NCI-H748 treated with DMSO at 0.1 percent for 48 hours (cell line): ENCODE measurements at regions not wholly inside any gene's neighbourhood (a gene's known extent, or its start where the extent isn't known, plus 50 kb on each side); places are given as distances from the start of the nearest gene placed in this dataset.

Experiments
- DNase-seq: peaks from one replicate; lab custom pipeline; 2025; lab: John Stamatoyannopoulos, UW

DNA sequence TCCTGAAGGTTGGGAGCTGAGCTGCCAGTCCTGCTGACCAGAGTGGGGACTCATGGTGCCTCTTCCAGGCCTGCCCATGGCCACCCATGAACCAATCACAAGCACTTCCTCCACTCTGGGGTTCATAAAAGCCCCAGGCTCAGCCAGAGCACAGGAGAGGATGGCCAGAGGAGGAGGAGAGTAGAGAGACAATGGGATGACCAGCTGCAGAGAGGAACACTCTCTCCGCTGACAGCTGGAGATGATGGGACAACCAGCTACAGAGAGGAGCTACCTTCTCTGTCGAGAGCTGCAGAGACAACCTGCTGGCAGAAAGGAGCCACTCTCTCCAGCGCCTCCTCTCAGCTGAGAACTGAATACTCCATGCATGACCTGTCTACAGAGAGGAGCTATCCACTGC, 886.1 kb downstream of the BCL11B start:
- no peak for DNase-seq

DNA sequence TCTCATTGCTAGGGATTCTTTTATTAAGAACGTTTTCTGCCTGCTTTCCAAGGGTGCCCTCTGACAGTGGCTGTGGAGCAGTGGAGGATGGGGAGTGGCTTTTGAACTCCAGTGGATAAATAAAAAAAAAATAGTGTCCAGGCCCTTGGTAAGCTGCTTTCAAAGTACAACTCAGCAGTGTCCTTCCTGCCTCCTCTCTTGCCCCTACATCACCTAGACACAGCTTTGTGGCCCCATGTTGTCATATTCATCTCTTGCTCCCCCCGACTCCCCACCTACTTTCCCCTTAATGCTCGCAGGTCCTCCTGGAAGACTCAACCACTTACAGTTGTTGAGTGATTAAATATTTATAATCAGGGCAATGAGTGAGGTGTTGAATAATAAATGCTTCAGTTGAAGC, 880.9 kb downstream of the BCL11B start:
- no peak for DNase-seq

DNA sequence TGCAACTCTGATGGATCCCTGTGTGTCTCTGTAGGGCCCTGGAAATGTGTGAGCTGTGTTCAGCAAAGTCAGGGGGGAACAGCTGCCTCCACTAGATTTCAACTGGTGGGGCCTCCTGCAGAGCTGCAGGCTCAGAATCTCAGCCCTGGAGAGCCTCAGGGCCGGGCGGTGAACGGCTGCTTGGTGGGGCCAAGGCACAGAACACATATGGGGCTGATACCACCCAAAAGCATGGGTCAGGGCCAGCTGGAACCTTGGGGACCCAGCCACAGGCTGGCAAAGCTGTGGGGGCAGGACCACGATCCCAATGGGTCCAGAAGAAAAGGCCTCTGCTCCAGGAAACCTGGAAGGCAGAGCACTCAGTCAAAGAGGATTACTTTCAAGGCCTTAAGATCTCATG, 878.5 kb downstream of the BCL11B start:
- no peak for DNase-seq

DNA sequence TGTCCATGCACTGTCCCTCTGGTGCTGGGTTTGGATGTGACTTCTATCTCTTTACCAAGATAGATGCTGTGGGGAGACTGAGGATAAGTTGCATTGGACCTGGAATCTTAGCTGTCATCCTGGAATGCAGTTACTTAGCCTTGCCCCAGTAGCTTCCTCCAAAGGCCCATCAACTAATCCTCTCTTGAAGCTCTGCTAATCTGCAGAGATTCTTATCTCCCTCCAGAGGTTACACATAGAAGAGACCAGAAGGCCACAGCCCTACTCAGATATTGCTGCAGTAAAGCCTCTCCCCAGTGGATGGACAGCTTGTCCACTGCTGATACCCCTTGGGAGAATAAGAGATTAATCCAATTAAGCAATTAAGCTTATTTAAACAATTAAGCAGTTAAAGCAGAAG, 867.2 kb downstream of the BCL11B start:
- DNase-seq, result no peak

DNA sequence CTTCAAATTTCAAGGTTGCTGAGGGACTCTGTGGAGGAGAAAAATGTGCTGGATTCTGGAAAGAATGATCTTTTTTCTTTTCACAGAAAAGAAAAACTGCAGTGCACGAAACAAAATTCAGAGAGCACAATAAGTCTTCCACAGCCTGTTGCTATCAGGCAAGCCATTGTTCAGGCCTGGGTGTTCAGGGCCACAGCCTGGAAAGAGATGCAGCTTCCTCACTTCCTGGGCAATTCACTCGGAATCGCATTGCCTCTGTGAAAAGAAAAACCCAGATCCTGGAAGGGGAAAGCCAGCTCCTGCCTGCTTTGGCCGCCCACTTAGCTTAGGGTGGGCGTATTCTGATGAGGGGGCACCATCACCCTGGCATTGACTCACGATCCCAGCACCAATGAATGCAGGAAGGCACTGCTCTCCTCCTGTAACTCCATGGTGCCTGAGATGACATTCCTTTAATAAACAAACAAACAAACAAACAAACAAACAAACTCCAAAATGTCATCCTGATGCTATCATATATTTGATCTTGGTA, 863.9 kb downstream of the BCL11B start:
- no peak for DNase-seq

DNA sequence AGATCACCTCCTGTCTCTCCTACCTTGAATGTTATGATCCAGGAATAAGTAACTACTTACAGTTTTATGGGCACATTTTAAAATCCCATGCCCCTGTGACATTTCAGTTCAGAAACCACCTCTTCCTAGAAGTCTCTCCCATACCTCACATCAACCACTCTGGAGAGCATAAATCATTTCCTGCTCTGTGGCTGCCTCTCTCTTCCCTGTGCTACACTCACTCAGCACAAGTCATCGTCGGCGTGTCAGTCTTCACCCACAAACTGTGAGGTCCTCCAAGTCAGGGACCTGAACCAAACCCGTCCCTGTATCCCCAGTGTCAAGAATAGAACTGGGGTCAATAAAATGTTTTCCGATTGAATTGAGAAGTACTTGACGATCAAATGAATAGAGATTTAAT, 863.3 kb downstream of the BCL11B start:
- DNase-seq, result no peak

DNA sequence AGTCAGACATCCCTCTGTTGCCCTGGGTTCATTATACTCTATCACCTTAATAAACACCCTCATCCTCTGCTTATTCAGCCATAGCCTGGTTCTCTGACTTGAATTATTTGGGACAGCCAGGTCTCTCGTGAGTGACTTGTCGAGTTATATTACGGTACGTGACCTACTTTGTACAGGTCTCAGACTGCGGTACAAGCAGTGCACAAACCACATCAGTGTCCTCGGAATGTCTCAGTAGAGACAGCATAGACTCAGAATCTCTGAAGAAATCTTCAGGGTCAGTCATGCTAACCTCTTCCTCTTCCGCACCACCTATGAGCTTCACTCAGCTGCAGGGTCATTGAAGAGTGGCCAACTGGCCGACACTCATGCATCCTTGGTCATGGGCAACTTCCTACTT, 860.8 kb downstream of the BCL11B start:
- no peak for DNase-seq

DNA sequence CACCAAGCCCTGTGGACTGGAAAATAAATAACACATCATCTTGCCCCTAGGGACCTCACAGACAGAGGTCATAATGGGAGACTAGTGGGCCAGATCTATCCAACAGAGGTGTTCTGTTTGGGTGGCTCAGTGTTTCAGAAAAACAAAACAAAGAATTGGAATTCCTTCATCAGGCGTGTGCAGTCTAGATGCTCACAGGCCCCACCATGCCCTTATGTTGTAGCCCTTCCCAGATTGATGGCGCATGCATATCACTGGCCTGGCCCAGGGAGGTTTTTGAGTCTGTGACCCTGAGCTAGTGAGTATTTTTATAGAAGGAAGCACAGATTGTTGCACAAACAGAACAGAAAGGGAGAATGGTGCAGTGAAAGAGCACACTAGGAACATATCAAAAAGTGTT, 859.6 kb downstream of the BCL11B start:
- no peak for DNase-seq

DNA sequence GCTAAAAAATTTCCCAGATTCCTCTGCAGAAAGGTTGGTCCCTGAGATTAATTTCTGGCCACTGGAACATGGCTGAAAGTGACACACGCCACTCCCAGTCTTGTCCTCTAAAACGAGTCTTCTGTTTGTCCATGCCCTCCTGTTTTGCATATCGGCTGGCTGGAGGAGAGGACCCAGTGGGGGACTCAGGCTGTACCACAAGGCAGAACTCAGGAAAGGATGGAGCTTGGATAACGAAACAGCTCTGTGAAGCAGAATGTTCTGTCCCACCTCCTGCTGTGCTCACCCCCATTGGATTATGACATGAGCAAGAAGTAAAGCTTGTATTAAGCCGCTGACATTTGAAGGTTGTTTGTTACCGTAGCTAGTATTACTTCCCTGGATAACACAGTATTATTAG, 856.2 kb downstream of the BCL11B start:
- DNase-seq, result no peak

DNA sequence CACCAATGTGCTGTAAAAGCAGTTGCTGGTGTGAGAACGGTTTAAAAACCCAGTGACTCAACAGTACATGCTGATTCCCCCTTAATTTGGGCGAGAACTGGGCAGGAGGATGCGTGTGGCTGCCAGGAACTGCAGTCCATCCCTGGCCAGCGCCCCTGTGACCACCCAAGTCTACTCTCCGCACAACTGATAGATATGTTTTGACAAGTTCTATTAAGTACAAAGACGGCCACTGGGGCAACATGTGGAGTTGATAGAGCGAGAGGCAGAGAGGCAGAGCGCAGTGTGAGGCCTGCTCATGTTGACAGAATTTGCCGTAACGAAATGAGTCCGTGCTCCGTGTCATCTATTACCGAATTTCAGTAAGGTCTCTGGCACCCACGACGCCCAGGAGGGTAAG, 855.0 kb downstream of the BCL11B start:
- DNase-seq, result no peak

DNA sequence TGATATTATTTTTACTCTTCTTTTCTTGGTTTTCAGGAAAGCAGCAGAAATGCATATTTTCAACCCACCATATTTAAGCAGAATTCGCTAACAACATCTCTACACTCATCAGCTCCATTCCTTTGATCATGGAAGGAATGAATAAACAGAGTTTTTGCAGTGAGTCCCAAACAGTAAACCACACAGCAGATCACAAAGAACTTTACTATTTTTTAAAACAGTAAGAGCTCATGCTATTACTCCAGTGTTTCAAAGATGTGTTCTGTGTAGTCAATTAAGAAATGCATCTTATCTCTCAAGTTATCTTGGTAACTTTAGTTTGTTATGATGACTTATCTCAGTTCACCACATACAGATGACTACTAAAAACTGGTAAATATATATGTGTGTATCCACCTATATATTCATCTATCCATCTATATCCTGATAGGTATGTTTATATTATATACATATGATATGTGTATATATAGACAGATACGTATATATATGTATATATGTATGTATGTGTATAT, 843.5 kb downstream of the BCL11B start:
- DNase-seq, result no peak

DNA sequence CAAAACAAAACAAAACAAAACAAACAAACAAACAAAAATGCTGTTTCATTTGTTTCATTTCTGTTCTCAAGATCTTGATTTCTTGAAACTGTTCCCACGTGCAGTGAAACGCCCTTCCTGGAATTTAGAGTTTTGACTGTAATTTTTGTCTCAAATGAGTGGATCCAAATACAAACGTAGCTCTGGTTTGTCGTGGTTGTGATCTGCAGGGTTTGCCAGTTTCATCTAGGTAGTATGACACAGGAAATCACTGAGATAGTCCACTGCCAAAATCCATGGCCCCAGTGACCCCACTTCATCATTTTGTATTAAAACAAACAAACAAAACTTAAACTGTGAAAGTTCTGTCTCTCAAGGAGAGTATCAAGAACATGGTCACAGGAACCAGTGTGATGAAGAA, 838.6 kb downstream of the BCL11B start:
- no peak for DNase-seq

DNA sequence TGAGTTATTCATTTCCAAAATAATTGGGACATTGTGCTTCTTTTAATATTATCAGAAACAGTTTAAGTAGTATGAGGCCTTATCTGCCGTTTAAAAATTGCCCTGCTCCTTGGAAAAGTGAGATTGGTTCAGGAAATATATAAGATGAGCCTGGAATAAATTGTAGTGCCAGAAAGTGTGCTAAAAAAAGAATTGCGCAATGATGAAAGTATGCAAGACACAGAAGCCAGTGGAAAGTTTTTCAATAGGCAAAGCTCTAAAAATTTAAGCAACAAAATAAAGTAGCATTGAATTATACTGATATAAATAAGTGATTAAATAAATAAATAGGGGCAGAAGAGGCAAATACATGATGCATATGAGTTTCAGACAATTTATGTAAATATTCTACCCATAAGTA, 834.9 kb downstream of the BCL11B start:
- DNase-seq, result no peak

DNA sequence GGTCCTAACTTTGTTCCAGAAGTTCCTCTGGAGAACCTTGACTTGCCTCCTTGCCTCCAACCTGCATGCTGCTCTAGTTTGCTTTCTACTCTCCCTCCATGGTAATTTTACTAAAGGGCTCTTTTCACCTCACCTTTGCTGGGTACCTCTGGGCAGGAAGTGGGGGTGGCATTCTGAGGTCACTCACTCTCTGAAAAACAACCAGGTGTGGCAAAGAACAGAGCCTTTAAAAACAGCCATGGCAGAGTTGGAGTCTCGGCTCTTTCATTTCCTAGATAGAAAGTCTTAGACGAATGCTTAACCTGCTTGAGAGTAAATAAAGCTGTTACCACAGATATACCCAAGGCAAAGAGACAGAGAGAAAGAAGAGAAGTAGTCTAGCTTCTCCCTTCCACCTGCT, 827.9 kb downstream of the BCL11B start:
- DNase-seq, result no peak

DNA sequence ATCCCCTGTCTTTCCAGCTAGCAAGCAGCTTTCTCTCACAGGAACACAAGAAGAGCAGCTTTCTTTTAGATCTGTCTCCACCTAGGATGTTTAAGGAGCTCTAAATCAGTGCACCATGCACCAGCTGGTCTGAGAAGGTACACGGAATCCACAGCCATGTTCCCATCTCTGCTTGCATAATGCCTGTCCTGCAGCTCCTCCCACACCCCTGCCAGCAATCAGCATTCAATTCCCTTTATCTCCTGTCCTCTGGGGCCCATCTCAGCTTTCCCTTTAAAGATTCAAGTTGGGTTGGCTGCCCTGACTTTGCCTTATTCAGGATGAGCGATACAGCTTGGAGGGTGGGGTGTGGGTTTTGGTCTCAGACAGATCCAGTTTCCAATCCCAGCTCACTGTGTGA, 826.3 kb downstream of the BCL11B start:
- no peak for DNase-seq

DNA sequence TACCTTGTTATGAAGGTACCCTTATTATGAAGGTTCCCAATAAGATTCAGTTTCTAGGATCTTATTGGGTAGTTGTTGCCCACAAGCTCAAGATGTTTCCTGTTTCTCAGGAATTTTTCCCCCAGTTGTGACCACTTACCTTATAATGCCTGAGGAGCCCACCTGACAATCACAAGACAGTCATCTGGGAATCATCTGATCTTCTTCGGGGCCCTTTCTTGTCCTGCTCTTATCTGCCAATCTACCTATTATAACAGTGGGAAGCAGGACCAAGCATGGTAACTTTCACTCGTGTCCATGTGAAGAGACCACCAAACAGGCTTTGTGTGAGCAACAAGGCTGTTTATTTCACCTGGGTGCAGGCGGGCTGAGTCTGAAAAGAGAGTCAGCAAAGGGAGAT, 825.5 kb downstream of the BCL11B start:
- DNase-seq, result no peak

DNA sequence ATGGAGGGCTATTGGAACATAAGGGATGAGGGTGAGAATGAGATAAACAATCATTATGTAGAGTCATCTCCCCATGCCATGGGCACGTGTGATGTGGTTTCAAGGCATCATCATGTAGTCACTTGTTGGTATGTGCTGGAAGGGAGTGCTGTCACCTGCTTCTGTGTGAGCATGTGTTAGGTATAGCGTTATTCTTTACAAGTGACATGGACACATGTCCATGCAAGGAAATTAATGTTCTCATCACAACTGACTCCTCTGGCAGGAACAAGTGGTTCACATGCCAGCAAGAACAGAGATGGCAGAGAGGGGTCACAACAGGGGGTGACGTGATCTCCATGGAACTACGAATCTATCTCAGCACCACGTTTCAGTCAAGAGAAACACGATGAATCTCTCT, 815.8 kb downstream of the BCL11B start:
- no peak for DNase-seq

DNA sequence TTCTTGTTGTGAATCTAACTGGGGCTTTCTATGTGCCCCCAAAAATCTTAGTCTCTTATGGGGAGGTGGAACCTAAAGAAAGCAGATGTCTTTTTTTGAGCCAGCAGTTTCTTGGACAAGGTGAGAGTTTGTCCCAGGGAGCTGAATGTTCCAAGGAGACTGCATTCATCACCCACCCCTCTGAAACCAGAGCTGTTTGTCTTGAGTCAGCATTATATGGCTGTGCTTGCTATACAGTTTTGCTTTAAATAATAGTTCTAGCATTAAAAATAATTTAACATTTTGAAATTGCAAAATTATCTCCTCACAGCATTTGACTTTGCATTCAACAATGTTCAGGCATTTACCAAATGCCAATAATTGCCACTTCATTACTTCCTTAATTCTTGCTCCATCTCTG, 813.3 kb downstream of the BCL11B start:
- no peak for DNase-seq

DNA sequence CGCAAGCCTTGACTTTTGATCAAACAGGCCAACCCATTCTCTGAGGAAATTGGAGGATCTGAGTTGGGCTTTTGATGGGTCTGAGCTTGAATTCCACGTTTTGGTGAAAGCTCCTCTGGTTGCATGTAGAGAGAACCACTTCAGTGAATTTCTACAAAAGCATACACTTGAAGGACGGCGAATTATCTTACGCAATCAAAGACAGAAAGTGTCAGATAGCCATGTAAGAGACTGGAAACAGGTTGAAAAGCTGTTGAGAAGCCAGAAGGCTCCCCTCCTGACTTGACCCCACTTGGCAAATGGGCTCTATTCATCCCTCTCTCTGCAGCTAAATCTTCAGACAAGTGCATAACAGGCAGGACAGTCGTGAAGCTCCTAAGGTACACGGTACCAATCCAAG, 809.1 kb downstream of the BCL11B start:
- DNase-seq, result no peak

DNA sequence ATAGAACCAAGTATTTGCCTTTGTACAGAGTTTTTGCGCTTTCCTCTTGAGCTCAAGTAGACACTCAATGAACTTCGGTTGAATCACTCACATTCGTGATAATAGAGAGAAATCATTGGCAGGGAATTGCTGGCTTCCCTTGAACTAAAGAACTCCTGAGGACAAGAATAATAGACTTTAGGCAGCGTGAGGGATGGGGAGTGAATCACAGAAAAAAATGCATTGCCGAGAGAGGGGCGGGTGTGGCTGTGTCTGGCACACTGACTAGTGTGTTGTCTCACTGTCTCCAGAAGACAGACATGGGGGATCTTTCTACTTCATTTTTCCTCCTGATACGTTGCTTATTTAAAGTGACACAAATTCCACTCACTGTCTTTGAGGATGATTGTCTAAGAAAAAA, 805.2 kb downstream of the BCL11B start:
- no peak for DNase-seq

DNA sequence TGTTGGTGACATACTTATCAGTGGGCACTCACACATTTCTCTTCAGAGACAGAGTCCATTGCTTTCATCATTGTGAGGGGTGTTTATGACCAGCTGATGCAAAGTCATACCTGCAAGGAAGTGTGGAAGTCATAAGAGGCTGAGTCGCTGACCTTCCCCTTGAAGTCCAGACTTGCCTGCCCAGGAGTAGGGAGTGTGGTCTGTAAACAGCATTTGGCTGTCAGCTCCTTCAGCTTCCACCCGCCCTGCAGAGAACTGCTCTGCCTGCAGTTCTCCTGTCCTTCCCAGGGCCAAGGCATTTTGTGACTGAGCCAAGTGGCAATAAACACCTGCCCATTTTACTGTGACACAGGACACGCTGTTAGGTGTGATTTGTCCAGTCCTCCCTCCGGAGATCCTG, 801.3 kb downstream of the BCL11B start:
- DNase-seq, result no peak

DNA sequence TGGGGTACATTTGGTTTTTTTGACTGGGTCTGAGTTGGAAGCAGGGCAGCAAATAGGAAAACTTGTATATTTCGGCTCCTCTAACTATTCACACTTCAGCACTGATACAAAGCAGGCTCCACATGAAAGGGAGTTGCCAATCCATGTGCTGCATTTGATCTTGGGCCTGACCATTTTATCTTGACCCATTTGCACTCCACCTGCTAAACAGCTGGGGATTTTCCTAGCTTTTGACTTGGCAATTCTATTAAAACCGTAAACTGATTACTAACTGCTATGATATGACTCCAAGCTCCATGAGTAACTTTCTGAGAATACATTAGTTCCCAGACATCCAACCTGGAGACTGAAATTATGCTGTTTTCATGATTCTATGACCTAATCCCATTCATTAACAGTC, 797.1 kb downstream of the BCL11B start:
- no peak for DNase-seq

DNA sequence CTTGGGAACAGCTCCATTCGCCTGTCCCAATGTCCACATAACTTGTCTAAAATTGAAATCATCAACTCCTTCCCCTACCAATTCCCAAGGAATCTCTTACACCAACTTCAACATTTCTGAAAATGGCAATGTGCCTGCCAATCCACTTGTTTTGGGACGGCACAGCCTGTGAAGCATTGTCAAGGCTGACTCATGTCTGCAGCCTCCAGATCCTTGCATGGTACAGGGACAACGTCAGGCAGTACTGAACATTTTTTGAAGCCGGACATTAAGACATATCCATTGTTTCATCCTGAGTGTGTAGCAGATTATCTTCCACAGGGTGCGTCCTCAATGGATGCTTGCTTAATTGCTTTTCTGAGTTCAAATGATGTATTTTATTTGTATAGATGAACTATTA, 794.1 kb downstream of the BCL11B start:
- no peak for DNase-seq

DNA sequence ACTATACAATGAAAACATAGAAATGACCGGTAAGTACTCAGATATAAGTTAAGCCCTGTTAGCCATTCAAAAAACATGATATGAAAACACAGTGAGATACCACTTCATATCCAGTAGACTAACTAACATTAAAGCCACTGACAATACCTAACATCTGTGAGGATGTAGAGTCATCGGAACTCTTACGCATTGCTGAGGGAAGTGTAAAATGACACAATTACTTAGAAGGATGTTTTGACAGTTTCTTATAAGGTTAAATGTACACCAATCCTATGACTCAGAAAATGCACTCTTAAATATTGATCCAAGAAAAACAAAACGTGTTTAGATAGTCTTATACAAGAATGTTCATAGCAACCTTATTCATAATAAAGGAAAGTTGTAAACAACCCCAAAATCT, 782.9 kb downstream of the BCL11B start:
- no peak for DNase-seq

DNA sequence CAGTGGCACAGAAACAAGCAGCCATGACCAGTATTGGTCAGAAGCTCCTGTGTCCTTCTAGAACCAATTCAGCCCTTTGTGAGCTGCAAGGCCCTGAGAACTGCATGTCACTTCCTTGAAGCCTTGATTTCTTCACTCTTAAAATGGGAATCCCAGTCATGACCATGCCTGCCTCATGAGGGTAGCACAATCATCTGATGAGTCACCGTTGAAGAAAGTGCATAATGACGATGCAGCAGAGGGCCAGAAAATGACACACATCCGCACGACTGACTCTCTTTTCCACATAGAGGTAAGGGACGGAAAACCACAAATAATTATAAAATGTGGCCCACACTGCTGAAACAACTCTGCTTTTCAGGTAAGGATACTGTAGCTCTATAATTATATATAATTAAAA, 777.4 kb downstream of the BCL11B start:
- no peak for DNase-seq
